Left renal cortex interstitium (tissue), 4 donors: ENCODE measurements at regions not wholly inside any gene's neighbourhood (a gene's known extent, or its start where the extent isn't known, plus 50 kb on each side); places are given as distances from the start of the nearest gene placed in this dataset.
"Not testable (repeated sequence)": the region's sequence is repeated elsewhere in the genome, so short reads cannot be mapped to it uniquely, and the experiment has no call there.

Source experiments
- DNase-seq, 4 donors: peaks; one replicate each; pipeline ENCODE4 v3.0.0-alpha.2; 2013; ENCODE audit warnings: low read depth in 4 of 4, low spot score in 2 of 4, missing footprints in 1 of 4

DNA sequence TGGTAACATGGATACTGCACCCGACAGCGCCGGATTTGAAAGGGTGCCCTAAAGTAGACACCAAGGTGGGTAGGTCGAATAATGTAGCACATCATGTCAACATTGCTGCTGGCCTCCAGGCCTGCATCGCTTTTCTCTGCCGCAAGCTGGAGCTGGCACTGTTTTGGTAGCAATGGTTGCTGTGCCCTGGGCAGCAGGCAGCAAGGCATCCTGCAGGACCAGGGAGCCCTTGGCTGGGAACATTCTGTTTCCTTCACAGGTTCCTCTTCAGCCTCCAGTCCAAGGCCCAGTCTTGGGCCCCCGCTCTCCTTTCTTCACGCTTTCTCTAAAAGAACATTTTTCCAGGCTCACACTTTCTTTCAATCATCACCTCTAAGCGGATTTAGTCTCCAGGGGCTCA, 365.8 kb upstream of the JARID2 start:
- DNase-seq = no peak

DNA sequence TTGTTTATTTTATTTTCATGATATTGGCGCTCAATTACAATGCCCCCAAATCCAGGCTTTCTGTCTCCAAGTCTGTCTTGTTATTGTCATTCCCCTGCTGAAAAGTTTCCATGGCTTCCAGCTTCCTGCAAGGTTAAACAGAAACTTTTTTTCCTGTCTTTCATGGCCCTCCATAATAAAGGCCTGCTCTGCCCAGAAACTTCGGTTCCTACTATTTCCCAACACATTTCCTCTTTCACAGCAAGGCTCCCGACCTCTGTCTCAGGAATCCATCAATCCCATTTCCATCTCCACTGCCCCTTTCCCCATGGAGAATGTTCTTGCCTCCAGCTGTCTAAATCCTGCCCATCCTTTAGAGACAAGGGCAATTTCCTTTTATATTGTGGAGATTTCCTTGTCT, 365.2 kb upstream of the JARID2 start:
- no peak for DNase-seq

DNA sequence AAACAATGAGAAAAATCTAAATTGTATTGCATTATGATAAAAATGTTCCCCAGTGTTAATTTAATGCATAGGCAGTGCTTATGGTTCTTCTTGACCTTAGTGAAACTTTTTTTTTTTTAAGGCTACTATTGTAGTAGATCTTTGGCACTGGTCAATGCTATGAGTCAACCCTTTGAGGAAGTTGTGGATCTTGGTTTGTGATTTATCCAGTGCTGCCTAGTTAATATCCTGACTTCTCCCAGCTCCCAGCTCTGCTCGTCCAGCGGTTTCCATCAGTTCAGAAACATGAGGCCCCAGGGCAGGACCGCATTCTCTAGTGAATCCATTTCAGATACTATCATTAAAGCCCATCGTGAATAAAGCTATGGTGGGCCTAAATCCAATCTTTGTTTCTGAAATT, 364.5 kb upstream of the JARID2 start:
- DNase-seq = no peak

DNA sequence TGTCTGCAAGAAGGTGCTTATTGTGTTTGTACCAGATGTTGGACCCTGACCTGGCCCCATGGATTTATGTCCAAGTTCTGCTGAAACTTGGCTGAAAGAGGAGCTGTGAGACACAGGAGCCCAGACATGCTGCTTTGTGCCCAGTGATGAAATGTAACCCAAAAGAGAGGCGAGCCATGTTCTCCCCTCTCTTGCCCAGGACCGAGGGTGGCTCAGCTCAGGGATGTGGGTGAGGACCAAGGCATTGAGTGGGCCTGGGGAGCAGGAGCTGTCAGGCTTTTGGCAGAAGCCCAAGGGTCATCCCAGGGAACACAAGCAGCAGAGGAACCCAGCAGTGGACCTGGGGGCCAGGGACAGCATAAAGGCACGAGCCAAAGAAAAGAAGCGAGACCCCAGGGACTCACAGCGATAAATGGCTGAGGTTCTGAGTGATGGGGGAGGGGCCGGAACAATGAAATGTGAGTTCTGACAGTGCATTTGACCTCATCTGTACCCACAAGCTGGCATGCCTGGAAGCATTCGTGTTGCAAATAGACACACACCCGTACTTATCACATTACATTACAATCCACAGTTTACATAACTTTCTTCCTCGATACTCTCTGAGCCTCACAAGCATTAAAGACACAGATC, 363.4 kb upstream of the JARID2 start:
- no peak for DNase-seq

DNA sequence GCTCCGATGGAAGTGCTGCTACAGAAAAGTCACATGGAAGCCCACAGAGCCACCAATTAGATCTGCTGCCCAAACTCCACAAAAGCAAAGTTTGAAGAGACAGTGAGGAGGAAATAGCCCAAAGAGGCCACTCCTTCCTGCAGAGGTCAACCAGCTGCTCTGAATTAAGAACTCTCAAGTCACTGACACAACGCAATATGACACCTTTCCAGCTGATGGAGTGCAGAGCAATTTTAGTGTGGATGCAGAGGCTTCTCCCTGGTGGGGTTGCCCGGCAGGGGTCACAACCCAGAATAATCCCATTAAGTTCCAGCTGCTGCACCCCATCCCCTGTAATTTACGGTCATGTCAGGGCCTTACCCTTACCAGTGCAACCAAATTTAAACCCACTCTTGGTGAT, 361.9 kb upstream of the JARID2 start:
- DNase-seq = no peak

DNA sequence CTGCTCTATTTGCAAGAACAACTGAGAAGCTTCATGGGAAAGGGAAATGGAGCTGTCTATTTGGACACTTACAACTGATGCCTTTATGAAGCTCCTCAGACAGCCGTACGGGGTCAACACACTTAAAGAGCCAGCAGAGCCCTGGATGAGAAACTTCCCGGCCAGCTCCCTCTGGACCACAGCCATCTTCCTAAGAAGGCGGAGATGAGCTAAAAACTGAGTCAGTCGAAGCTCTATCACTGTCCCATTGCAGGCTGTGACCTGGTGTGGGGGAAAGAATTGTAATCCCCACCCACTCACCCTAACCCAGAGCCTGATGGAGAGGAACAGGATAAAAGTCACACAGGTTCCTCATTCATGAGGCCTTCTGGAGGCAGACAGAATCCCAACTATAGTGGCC, 360.4 kb upstream of the JARID2 start:
- DNase-seq = no peak

DNA sequence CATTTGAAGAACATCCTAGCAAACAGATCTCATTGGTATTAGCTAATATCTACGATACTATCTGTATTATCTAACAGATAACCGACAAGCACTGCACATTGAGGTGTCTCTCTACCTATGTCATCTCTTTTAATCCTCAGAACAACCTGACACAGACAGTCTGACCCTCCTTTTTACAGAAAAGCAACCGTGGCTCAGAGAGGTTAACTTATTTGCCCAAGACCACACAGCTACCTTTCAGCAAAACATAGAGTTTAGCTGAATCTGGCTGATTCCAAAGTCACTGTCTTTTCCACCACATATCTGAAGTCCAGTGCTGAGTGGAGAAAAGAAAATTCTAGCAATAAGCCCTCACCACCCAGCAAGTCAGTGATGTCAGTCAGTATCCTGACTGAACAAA, 358.7 kb upstream of the JARID2 start:
- no peak for DNase-seq

DNA sequence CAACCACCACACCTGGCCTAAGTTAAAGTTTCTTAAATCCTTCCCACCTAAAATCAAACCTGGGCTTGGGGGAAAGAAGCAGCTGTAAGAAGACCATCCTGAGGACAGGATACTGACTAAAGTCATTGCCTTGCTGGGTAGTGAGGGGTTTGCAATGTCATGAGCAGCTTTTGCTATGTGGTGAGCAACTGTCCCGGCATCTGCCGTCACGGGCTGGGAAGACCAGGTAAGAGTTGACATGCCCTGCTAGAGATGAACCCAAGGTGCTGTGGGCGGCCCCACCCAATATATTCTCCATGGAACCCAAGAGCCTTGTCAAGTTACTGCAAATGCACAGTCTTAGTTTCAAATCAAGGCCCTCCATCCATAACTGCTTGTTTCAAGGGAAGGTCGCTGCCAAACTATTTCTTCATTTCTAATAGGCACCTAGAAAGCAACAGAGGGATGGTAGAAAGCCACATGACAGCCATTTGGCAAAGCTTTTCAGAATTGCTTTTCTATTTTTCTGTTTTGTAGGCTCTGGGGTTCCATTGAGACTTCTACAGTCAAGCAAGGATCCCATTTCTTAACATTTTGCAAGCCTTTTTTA, 357.8 kb upstream of the JARID2 start:
- DNase-seq = no peak

DNA sequence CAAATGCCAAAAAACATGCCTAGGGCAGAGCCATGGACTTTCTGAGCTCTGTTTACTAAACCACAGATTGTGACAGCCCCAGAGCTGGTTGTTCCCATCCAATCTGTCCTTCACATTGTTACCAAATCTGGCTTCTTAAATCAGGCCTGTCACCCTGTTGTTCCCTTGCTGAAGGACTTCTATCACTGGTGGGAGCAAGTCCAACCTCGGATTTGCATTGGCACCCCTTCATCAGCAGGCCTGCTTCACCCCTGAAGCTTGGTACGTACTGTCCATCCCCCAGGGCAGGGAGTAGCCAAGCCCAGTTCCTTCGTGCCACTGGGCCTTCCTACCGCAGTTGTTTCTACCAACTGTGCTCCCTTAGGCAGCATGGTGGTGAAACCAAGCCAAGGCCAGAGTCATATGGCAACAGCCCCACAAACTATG, 357.3 kb upstream of the JARID2 start:
- DNase-seq = no peak

DNA sequence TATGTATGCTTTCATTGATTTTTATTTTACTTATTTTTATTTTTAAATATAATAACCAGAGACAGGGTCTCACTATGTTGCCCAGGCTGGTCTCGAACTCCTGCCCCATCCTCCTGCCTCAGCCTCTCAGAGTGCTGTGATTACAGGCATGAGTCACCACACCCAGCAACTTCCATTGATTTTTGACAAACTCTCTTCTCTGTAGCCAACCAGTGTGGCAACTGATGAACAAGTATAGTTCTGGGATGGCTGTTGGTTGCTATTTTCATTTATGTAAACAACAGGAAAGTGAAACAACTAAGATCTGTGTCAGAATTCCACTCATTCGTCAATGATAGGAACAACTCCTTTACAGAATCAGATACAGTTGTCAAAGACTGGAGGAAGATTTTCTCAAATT, 356.7 kb upstream of the JARID2 start:
- no peak for DNase-seq

DNA sequence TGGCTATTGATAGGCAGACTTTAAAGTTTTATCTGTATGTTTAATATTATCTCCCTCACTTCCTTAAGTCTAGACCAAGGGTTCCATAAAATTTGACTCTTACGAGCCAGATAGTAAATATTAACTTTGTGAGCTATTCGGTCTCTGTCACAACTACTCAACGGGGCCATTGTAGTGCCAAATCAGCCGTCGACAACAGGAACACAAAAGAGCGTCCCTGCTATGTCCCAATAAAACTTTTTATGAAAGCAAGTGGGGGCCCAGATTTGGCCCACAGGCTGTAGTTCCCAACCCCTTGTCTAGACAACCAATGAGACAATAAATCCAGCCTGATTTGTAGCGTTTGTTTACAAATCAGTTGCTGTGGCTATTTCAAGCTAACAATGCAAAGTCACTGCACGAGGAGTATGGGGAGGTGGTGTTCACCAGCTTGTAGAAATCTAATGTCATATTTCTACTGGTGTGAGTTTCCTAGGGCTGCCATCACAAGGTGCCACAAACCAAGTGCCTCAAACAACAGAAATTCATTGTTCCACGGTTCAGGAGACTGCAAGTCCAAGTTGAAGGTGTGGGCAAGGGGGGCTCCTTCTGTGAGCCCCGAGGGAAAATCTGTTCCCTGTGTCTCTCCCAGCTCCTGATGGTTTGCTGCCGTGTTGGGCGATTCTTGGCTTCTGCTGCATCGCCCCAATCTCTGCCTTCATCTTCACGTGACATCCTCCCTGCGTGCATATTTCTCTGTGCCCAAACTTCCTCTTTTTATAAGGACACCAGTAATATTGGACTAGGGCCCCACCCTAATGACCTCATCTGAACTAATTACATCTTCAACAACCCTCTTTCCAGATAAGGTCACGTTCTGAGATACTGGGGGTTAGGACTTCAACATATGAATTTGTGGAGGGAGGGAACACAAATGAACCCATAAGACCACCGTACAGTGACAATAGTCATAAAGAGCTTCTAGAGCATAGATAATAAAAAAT, 356.0 kb upstream of the JARID2 start:
- no peak for DNase-seq

DNA sequence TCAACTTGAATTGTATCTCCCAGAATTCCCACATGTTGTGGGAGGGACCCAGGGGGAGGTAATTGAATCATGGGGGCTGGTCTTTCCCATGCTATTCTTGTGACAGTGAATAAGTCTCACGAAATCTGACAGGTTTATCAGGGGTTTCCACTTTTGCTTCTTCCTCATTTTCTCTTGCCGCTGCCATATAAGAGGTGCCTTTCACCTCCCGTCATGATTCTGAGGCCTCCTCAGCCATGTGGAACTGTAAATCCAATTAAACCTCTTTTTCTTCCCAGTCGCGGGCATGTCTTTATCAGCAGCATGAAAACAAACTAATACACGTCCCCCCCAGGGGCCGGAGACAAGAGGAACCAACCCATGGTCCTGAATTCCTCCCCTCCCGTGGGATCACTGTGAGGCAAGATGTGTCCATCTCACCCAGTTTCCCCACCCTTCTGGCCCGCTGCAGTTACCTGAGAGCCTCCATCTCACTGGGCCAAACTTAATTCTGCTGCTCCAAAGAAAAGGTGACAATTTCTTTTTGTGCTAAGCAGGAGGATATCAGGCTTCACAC, 354.0 kb upstream of the JARID2 start:
- DNase-seq = not testable (repeated sequence)

DNA sequence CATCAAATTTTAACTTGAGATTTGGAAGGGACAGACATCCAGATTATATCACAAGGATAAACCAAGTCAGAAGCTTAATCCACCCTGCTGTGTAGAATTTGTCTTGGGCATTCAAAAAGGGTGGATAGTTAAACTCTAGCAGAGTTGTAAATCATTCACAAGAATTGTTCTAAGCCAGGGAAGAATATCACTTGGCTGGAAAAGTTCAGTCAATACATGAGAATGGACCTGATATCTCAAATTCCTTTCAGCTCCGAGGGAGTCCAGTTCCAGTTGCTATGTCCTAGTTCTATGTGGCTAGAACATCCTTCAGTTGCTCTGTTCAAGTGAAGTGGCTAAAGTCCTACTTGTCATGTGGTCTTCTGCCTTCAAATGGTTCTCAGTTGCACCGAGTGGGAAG, 351.8 kb upstream of the JARID2 start:
- DNase-seq = no peak

DNA sequence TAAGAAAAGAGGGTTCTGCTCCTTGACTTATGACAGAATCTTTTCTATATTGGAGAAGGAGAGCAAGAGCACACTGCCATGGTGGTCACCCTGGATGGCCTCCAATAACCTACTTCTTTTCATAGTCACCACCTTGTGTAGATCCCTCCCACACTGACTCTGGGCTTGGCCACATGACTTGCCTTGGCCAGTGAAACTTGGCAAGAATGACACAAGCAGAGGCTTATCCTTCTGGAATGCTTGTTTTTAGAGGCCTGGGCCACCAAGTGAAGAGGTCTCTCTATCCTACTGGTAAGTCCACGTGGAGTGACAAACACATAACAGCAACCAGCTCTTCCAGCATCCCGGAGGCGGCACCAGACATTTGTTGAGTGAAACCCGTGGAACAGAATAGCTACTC, 349.4 kb upstream of the JARID2 start:
- no peak for DNase-seq

DNA sequence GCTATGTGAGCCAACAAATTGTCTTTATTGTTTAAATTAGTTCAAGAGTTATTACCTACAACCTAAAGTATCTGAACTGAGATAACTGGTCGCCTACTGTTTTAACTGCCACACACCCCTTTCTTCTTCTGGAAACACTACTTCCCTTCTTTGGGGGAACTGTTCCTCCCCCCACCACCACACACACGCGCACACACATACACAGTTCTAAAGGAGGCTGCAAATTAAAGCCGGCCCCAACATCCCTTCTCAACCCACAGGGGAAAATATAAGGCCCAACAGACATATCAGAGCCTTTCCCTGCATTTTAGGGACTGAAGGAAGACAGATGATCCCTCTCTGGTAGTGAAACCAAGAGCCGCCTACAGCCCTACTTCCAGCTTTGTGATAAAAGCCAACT, 348.0 kb upstream of the JARID2 start:
- no peak for DNase-seq

DNA sequence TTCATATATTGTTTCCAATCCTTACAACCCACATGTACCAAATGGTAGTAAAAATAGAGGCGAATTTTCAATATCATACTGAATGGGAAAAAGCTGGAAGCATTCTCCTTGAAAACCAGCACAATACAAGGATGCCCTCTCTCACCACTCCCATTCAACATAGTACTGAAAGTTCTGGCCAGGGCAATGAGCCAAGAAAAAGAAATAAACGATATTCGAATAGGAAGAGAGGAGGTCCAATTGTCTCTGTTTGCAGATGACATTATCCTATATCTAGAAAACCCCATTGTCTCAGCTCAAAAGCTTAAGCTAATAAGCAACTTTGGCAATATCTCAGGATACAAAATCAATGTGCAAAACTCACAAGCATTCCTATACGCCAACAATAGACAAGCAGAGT, 346.4 kb upstream of the JARID2 start:
- not testable (repeated sequence) for DNase-seq

DNA sequence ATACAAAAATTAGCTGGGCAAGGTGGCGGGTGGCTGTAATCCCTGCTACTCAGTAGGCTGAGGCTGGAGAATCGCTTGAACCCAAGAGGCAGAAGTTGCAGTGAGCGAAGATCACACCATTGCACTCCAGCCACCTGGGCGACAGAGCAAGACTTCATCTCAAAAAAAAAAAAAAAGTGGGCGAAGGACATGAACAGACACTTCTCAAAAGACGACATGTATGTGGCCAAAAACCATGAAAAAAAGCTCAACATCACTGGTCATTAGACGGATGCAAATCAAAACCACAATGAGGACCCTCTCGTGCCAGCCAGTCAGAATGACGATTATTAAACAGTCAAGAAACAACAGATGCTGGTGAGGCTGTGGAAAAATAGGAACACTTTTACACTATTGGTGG, 344.9 kb upstream of the JARID2 start:
- no peak for DNase-seq

DNA sequence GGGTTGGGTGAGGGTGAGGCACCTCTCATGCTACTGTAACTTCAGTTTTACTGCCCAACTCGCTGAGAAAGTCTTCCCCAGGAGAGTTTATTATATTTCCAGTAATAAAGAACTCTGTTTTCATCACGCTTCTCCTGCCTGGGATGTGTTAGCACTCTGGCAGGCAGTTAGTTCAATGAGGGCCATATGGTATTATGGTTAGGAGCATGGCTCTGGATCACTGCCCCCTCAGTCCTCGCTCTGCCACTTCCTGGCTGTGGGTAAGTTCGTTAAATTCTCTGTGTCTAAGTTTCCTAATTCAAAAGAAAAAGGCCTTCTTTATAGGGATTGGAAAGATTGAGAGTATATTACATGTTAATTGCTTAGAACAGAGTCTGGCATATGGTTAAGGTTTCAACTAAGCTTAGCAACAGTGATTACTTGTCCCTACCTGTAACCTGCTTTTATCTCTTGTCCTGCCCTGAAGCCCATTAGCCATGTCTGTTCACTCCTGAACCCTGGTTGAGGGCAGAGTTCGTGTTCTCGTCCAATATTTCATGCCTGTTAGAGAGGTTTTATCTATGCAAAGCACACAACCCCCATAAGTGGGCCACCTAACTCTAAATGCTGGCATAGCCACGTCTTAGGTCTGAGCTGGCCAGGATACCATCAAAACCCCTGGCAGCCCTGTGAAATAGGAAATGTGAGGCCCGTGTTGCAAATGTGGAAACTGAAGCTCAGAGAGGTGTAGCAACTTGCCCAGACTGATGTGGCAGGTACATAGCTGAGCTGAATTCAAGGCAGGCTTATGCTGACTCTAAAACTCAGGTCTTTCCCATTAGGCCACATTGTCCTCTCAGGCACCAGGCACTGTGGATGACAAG, 342.5 kb upstream of the JARID2 start:
- no peak for DNase-seq

DNA sequence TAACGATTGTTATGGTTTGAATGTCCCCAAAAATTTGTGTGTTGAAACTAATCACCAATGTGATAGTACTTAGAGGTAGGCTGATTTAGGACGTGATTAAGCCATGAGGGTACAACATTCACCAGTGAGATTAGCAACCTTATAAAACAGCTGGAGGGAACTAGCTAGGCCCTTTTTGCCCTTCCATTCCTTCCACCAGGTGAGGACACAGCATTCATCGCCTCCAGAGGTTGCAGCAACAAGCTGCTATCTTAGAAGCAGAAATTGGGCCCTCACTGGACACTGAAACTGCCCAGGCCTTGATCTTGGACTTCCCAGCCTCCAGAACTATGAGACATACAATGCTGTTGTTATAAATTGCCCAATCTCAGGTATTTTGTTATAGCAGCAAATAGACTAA, 340.7 kb upstream of the JARID2 start:
- DNase-seq = no peak

DNA sequence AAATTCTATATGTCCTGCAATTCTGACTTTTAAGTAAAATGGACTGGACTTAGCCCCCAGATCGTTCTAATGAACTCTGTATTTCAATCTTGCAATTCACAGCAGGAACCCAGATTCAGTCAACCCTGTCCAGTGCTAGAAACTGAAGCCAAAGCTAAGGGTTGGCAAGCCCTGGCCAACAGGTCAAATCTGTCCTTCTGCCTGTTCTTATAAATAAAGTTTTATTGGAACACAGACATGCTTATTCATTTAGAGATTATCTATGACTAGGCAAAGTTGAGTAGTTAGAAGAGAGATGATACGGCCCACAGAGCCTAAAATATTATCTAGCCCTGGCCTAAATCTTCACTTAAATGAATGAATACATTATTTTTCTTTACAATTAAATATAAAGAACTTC, 339.2 kb upstream of the JARID2 start:
- no peak for DNase-seq
